Ascending aorta (tissue), 2 donors: ENCODE measurements at regions not wholly inside any gene's neighbourhood (a gene's known extent, or its start where the extent isn't known, plus 50 kb on each side); places are given as distances from the start of the nearest gene placed in this dataset.
"Not testable (repeated sequence)": the region's sequence is repeated elsewhere in the genome, so short reads cannot be mapped to it uniquely, and the experiment has no call there.

ENCODE experiments used
- DNase-seq, 2 donors: peaks; one replicate each; pipeline ENCODE4 v3.0.0-alpha.2; 2019; ENCODE audit warnings: low spot score in 2 of 2
- H3K27ac ChIP-seq, 2 donors: fragments of 200-600 bp; sonication (generic); one replicate each; pipeline ENCODE4 v1.5.1; 2016 to 2017; ENCODE audit warnings: mild to moderate bottlenecking in 1 of 2
- H3K27me3 ChIP-seq: fragments of 200-600 bp; sonication (generic); one replicate; pipeline ENCODE4 v1.5.1; 2017
- H3K36me3 ChIP-seq, 2 donors: fragments of 200-600 bp; sonication (generic); one replicate each; pipeline ENCODE4 v1.5.1; 2016
- H3K4me1 ChIP-seq, 2 donors: fragments of 200-600 bp; sonication (generic); one replicate each; pipeline ENCODE4 v1.5.1; 2016 to 2017; ENCODE audit warnings: mild to moderate bottlenecking in 1 of 2
- H3K4me3 ChIP-seq, 2 donors: fragments of 200-600 bp; sonication (generic); one replicate each; pipeline ENCODE4 v1.5.1; 2016 to 2017; ENCODE audit warnings: mild to moderate bottlenecking in 1 of 2
- H3K9me3 ChIP-seq, 2 donors: fragments of 200-600 bp; sonication (generic); one replicate each; pipeline ENCODE4 v1.5.1; 2016
- CTCF ChIP-seq, 3 experiments: fragments of 200-600 bp in 2 of 3; fragments of 450-650 bp in 1 of 3; sonication (generic) in 2 of 3; IDR thresholded peaks; one replicate each; pipeline ENCODE4 v1.5.1; 2016 to 2019; ENCODE audit warnings: antibody characterized with exemption in 3 of 3, mild to moderate bottlenecking in 1 of 3, moderate library complexity in 1 of 3
- intact Hi-C: fragments of 100-400 bp; cut with DNase I; formaldehyde crosslinking; loops from one replicate; pipeline ENCODE4 v1.15.1; 2023

DNA sequence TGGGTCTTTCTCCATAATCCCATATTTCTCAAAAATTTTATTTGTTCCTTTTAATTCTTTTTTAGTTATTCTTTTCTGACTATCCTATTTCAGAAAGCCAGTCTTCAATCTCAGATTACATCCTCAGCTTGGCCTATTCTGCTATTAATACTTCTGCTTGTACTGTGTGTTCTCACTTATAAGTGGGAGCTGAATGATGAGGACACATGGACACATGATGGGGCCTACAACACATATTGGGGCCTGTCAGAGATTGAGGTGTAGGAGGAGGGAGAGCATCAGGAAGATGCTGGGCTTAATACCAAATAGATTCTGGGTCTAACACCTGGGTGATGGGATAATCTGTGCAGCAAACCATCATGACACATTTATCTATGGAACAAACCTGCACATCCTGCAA lies 82.3 kb downstream of the MAGEE1 start:
- H3K36me3 ChIP-seq = no peaks in the 10 kb centered on the region
- H3K9me3 ChIP-seq = no peaks in the 10 kb centered on the region
- H3K27me3 ChIP-seq = no peaks in the 10 kb centered on the region
- no peak overlapping the region for H3K27ac ChIP-seq
- intact Hi-C loops = no loop called here
- DNase-seq = no peak
- H3K4me1 ChIP-seq = no peaks in the 10 kb centered on the region
- TF ChIP-seq CTCF (IDR thresholded peaks at IDR 0.05) = no peak
- no peak overlapping the region for H3K4me3 ChIP-seq

- H3K4me3 ChIP-seq = no peak overlapping the region
- intact Hi-C loops = no loop called here
- no peaks in the 10 kb centered on the region for H3K4me1 ChIP-seq
- no peak for DNase-seq
- no peak for TF ChIP-seq CTCF (IDR thresholded peaks at IDR 0.05)
- no peaks in the 10 kb centered on the region for H3K36me3 ChIP-seq
- H3K9me3 ChIP-seq = peaks cover 0 to 13% of the 10 kb centered on the region in 2 donors
- no peak overlapping the region for H3K27ac ChIP-seq
- H3K27me3 ChIP-seq = no peaks in the 10 kb centered on the region
Measured at GRCh38 chrX:76517544-76517943, 90.0 kb downstream of the MAGEE1 start.

- intact Hi-C loops = no loop called here
- Histone ChIP-seq H3K4me3 (no peak overlapping the region), H3K27me3 (no peaks in the 10 kb centered on the region), H3K27ac (no peak overlapping the region), H3K4me1 (no peaks in the 10 kb centered on the region), H3K36me3 (no peaks in the 10 kb centered on the region), H3K9me3 (peaks cover 0 to 34% of the 10 kb centered on the region in 2 donors)
- DNase-seq = no peak
- no peak for TF ChIP-seq CTCF (IDR thresholded peaks at IDR 0.05)
Measured at GRCh38 chrX:76520273-76521054, 93.0 kb downstream of the MAGEE1 start.

DNA sequence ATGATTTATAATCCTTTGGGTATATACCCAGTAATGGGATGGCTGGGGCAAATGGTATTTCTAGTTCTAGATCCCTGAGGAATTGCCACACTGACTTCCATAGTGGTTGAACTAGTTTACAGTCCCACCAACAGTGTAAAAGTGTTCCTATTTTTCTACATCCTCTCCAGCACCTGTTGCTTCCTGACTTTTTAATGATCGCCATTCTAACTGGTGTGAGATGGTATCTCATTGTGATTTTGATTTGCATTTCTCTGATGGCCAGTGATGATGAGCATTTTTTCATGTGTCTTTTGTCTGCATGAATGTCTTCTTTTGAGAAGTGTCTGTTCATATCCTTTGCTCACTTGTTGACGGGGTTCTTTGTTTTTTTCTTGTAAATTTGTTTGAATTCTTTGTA lies 108.2 kb downstream of the MAGEE1 start:
- H3K27ac ChIP-seq, H3K4me3 ChIP-seq, H3K4me1 ChIP-seq, H3K27me3 ChIP-seq, intact Hi-C loops, DNase-seq, H3K36me3 ChIP-seq: not testable (repeated sequence)
- H3K9me3 ChIP-seq = peaks cover 3 to 34% of the 10 kb centered on the region in 2 donors

DNA sequence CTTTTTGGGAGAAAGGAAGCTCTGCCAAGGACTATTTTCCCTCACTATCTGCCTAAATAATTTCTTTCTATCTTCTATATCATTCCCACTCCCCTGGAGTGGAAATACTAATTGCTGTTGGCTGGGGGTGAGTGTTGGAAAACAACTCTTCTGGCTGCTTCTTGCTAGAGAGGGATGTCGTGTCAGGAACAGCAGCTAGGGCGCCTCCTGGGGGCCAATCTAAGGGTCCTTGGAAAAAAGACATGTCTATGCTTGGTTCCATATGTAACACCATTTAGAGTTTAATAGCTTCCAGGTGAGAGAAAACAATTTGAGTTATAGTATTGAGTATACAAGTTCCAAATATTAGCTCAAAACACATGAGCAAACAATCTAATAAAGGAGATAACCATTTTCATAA lies 111.3 kb downstream of the MAGEE1 start:
- no peak for DNase-seq
- no peaks in the 10 kb centered on the region for H3K36me3 ChIP-seq
- H3K9me3 ChIP-seq = peaks cover 0 to 25% of the 10 kb centered on the region in 2 donors
- no peak overlapping the region for H3K4me3 ChIP-seq
- intact Hi-C loops = no loop called here
- H3K27me3 ChIP-seq = no peaks in the 10 kb centered on the region
- H3K27ac ChIP-seq = no peak overlapping the region
- H3K4me1 ChIP-seq = no peaks in the 10 kb centered on the region
- TF ChIP-seq CTCF (IDR thresholded peaks at IDR 0.05) = no peak

- H3K27me3 ChIP-seq, H3K4me1 ChIP-seq, DNase-seq, intact Hi-C loops, H3K36me3 ChIP-seq, H3K27ac ChIP-seq, H3K4me3 ChIP-seq: not testable (repeated sequence)
- H3K9me3 ChIP-seq = peaks cover 0 to 16% of the 10 kb centered on the region in 2 donors
Measured at GRCh38 chrX:76543381-76543780, 115.9 kb downstream of the MAGEE1 start.

GRCh38 chrX:76550016-76550415 lies 122.5 kb downstream of the MAGEE1 start:
- no peak for TF ChIP-seq CTCF (IDR thresholded peaks at IDR 0.05)
- H3K4me1 ChIP-seq = no peaks in the 10 kb centered on the region
- no peaks in the 10 kb centered on the region for H3K27me3 ChIP-seq
- intact Hi-C loops = no loop called here
- no peak overlapping the region for H3K27ac ChIP-seq
- DNase-seq = no peak
- no peak overlapping the region for H3K4me3 ChIP-seq
- peaks cover 11 to 25% of the 10 kb centered on the region in 2 donors for H3K9me3 ChIP-seq
- H3K36me3 ChIP-seq = no peaks in the 10 kb centered on the region
